ENCODE measurements at regions not wholly inside any gene's neighbourhood (a gene's known extent, or its start where the extent isn't known, plus 50 kb on each side); places are given as distances from the start of the nearest gene placed in this dataset.
"Not testable (repeated sequence)": the region's sequence is repeated elsewhere in the genome, so short reads cannot be mapped to it uniquely, and the experiment has no call there.

DNA sequence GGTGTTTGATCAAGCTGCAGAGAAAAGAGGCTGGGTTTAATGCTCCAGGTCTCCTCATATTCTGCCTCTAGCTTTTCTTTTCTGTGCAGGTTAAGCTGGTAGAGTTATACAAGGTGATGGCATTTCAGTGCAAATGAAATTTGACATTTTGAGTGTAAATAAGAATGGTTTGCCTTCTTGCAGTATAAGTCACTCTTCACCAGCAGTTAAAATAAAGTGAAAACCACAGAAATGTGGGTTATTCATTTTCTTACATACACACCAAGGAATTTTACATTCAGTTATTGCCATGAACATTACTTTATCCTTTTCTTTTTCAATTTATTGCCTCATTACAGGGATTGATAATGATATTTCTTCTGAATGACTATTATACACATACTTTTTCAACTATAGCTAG lies 337.5 kb upstream of the PCSK5 start:
- Histone ChIP-seq H3K27me3 (ENCODE audit: insufficient read depth) (no peaks in the 10 kb centered on the region), H3K9me3 (no peaks in the 10 kb centered on the region), H4K20me1 (ENCODE audit: insufficient read depth) (no peaks in the 10 kb centered on the region), H3K4me3 (ENCODE audit: low read depth in 2 of 2, low read length in 1 of 2) (no peak overlapping the region), H3F3A (replicated peaks; ENCODE audit: insufficient read depth) (no peaks in the 10 kb centered on the region), H3K36me3 (replicated peaks in 1 of 2; ENCODE audit: control insufficient read depth in 1 of 2, insufficient read depth in 2 of 2, low read length in 1 of 2) (no peaks in the 10 kb centered on the region), H3K4me2 (no peak overlapping the region), H3K4me1 (ENCODE audit: control insufficient read depth in 1 of 2, insufficient read depth in 2 of 2, low read depth in 1 of 2, low read length in 1 of 2) (no peaks in the 10 kb centered on the region), H3K9me2 (no peaks in the 10 kb centered on the region), H2AFZ (ENCODE audit: low read depth) (no peak overlapping the region), H3K9ac (no peak overlapping the region), H3K27ac (ENCODE audit: low read depth in 2 of 2, low read length in 1 of 2) (no peak overlapping the region), H3K79me2 (ENCODE audit: insufficient read depth) (no peaks in the 10 kb centered on the region)
- POLR2A ChIA-PET = no interaction called here
- CTCF ChIA-PET = interaction anchor here (0.6 kb wide), 1 partner anchor 9 kb away, joined by 3 read pairs; no protein-coding TSS in a partner anchor
- no peak for TF ChIP-seq RCOR1 (IDR thresholded peaks at IDR 0.05; ENCODE audit: low read length)
- TF ChIP-seq USF1 (IDR thresholded peaks at IDR 0.05; ENCODE audit: borderline replicate concordance, low read depth) = no peak
- no peak for TF ChIP-seq CHD2 (IDR thresholded peaks at IDR 0.05; ENCODE audit: low read length, partially characterized antibody)
- no peak for DNase-seq

DNA sequence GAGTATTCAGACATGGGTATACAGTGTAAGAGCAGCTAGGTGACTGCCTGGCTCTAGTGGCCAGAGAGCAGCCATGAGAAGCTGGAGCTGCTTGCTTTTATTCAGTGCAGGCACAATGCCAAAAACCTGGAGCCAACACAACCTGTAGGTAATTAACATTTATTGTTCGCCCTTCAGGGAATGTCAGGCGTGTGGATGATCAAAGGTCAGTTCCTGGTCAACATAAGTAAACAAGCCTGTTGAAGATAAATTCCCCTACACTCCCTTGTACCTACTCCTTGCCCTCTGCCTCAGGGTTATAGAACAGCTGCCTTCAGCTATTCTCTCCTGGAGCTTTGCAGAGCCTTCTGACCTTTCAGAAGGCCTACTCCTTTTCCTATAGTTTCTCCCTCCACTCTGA lies 323.7 kb upstream of the PCSK5 start:
- DNase-seq; CTCF ChIA-PET; H3K4me3 ChIP-seq (ENCODE audit: low read depth in 2 of 2, low read length in 1 of 2); H2AFZ ChIP-seq (ENCODE audit: low read depth); H3K9me3 ChIP-seq; H3K27me3 ChIP-seq (ENCODE audit: insufficient read depth); H3K9me2 ChIP-seq; H3K27ac ChIP-seq (ENCODE audit: low read depth in 2 of 2, low read length in 1 of 2); H3K4me1 ChIP-seq (ENCODE audit: control insufficient read depth in 1 of 2, insufficient read depth in 2 of 2, low read depth in 1 of 2, low read length in 1 of 2); H3K79me2 ChIP-seq (ENCODE audit: insufficient read depth); H3F3A ChIP-seq (replicated peaks; ENCODE audit: insufficient read depth); H4K20me1 ChIP-seq (ENCODE audit: insufficient read depth); POLR2A ChIA-PET; H3K36me3 ChIP-seq (replicated peaks in 1 of 2; ENCODE audit: control insufficient read depth in 1 of 2, insufficient read depth in 2 of 2, low read length in 1 of 2); H3K9ac ChIP-seq; H3K4me2 ChIP-seq: not testable (repeated sequence)
- WGBS (ENCODE audit: low lambda C conversion rate) = 0% methylated on average over 2 of the region's 2 CpGs

GRCh38 chr9:75570538-75570937 lies 319.9 kb upstream of the PCSK5 start:
- Histone ChIP-seq H3K9ac (no peak overlapping the region), H3K4me3 (ENCODE audit: low read depth in 2 of 2, low read length in 1 of 2) (no peak overlapping the region), H3K79me2 (ENCODE audit: insufficient read depth) (no peaks in the 10 kb centered on the region), H3K9me3 (no peaks in the 10 kb centered on the region), H3K4me1 (ENCODE audit: control insufficient read depth in 1 of 2, insufficient read depth in 2 of 2, low read depth in 1 of 2, low read length in 1 of 2) (no peaks in the 10 kb centered on the region), H3F3A (replicated peaks; ENCODE audit: insufficient read depth) (no peaks in the 10 kb centered on the region), H3K36me3 (replicated peaks in 1 of 2; ENCODE audit: control insufficient read depth in 1 of 2, insufficient read depth in 2 of 2, low read length in 1 of 2) (no peaks in the 10 kb centered on the region), H2AFZ (ENCODE audit: low read depth) (no peak overlapping the region), H3K27me3 (ENCODE audit: insufficient read depth) (no peaks in the 10 kb centered on the region), H4K20me1 (ENCODE audit: insufficient read depth) (no peaks in the 10 kb centered on the region), H3K9me2 (no peaks in the 10 kb centered on the region), H3K4me2 (no peak overlapping the region), H3K27ac (ENCODE audit: low read depth in 2 of 2, low read length in 1 of 2) (no peak overlapping the region)
- WGBS (ENCODE audit: low lambda C conversion rate) = 5% methylated on average over 2 of the region's 2 CpGs
- ChIA-PET POLR2A (no interaction called here), CTCF (no interaction called here)
- no peak for DNase-seq
- TF ChIP-seq GATA2 (CRISPR knock-in tag; IDR thresholded peaks at IDR 0.05) (no peak), CHD2 (IDR thresholded peaks at IDR 0.05; ENCODE audit: low read length, partially characterized antibody) (no peak)

GRCh38 chr9:75574569-75574968 lies 315.9 kb upstream of the PCSK5 start:
- Histone ChIP-seq H3K27ac (ENCODE audit: low read depth in 2 of 2, low read length in 1 of 2) (no peak overlapping the region), H3K9ac (no peak overlapping the region), H3F3A (replicated peaks; ENCODE audit: insufficient read depth) (no peaks in the 10 kb centered on the region), H3K4me2 (no peak overlapping the region), H3K9me2 (no peaks in the 10 kb centered on the region), H3K4me1 (ENCODE audit: control insufficient read depth in 1 of 2, insufficient read depth in 2 of 2, low read depth in 1 of 2, low read length in 1 of 2) (no peaks in the 10 kb centered on the region), H3K36me3 (replicated peaks in 1 of 2; ENCODE audit: control insufficient read depth in 1 of 2, insufficient read depth in 2 of 2, low read length in 1 of 2) (no peaks in the 10 kb centered on the region), H3K79me2 (ENCODE audit: insufficient read depth) (no peaks in the 10 kb centered on the region), H4K20me1 (ENCODE audit: insufficient read depth) (no peaks in the 10 kb centered on the region), H2AFZ (ENCODE audit: low read depth) (no peak overlapping the region), H3K27me3 (ENCODE audit: insufficient read depth) (no peaks in the 10 kb centered on the region), H3K4me3 (ENCODE audit: low read depth in 2 of 2, low read length in 1 of 2) (no peak overlapping the region), H3K9me3 (no peaks in the 10 kb centered on the region)
- ChIA-PET POLR2A (no interaction called here), CTCF (no interaction called here)
- no peak for DNase-seq
- 38% methylated on average over 1 of the region's 1 CpG for WGBS (ENCODE audit: low lambda C conversion rate)
- TF ChIP-seq, protein P1, sequence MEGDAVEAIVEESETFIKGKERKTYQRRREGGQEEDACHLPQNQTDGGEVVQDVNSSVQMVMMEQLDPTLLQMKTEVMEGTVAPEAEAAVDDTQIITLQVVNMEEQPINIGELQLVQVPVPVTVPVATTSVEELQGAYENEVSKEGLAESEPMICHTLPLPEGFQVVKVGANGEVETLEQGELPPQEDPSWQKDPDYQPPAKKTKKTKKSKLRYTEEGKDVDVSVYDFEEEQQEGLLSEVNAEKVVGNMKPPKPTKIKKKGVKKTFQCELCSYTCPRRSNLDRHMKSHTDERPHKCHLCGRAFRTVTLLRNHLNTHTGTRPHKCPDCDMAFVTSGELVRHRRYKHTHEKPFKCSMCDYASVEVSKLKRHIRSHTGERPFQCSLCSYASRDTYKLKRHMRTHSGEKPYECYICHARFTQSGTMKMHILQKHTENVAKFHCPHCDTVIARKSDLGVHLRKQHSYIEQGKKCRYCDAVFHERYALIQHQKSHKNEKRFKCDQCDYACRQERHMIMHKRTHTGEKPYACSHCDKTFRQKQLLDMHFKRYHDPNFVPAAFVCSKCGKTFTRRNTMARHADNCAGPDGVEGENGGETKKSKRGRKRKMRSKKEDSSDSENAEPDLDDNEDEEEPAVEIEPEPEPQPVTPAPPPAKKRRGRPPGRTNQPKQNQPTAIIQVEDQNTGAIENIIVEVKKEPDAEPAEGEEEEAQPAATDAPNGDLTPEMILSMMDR (IDR thresholded peaks at IDR 0.05) = no peak
- no peak for TF ChIP-seq RXRA (IDR thresholded peaks at IDR 0.05; ENCODE audit: borderline replicate concordance, low read depth)
- no peak for TF ChIP-seq FOSL2 (IDR thresholded peaks at IDR 0.05; ENCODE audit: borderline replicate concordance, low read depth)
- no peak for TF ChIP-seq JUND (IDR thresholded peaks at IDR 0.05)
- TF ChIP-seq RAD21 (IDR thresholded peaks at IDR 0.05; ENCODE audit: low read length) = no peak
- TF ChIP-seq FOXM1 (IDR thresholded peaks at IDR 0.05; ENCODE audit: low read depth) = no peak
- TF ChIP-seq USF1 (IDR thresholded peaks at IDR 0.05; ENCODE audit: borderline replicate concordance, low read depth) = no peak
- TF ChIP-seq, protein P2, sequence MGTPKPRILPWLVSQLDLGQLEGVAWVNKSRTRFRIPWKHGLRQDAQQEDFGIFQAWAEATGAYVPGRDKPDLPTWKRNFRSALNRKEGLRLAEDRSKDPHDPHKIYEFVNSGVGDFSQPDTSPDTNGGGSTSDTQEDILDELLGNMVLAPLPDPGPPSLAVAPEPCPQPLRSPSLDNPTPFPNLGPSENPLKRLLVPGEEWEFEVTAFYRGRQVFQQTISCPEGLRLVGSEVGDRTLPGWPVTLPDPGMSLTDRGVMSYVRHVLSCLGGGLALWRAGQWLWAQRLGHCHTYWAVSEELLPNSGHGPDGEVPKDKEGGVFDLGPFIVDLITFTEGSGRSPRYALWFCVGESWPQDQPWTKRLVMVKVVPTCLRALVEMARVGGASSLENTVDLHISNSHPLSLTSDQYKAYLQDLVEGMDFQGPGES (IDR thresholded peaks at IDR 0.05; ENCODE audit: low read depth, low read length) = no peak
